ENCODE measurements at regions not wholly inside any gene's neighbourhood (a gene's known extent, or its start where the extent isn't known, plus 50 kb on each side); places are given as distances from the start of the nearest gene placed in this dataset.
A peak's percentile ranks its signal among the peaks of the same experiment; 100 is the strongest.

GRCh38 chr3:76043746-76044145 is 258.4 kb upstream of the ZNF717 start:
- DNase-seq (ENCODE audit: low read depth, low spot score): no peak
- Histone ChIP-seq H3K27me3 (ENCODE audit: control insufficient read depth, insufficient read depth, low read length) (no peaks in the 10 kb centered on the region), H3K4me3 (ENCODE audit: low read depth, low read length) (no peak overlapping the region), H3K27ac (ENCODE audit: low read depth, low read length) (no peak overlapping the region), H3K9me3 (ENCODE audit: control insufficient read depth, insufficient read depth, low read length) (no peaks in the 10 kb centered on the region)
- TF ChIP-seq, protein P1, sequence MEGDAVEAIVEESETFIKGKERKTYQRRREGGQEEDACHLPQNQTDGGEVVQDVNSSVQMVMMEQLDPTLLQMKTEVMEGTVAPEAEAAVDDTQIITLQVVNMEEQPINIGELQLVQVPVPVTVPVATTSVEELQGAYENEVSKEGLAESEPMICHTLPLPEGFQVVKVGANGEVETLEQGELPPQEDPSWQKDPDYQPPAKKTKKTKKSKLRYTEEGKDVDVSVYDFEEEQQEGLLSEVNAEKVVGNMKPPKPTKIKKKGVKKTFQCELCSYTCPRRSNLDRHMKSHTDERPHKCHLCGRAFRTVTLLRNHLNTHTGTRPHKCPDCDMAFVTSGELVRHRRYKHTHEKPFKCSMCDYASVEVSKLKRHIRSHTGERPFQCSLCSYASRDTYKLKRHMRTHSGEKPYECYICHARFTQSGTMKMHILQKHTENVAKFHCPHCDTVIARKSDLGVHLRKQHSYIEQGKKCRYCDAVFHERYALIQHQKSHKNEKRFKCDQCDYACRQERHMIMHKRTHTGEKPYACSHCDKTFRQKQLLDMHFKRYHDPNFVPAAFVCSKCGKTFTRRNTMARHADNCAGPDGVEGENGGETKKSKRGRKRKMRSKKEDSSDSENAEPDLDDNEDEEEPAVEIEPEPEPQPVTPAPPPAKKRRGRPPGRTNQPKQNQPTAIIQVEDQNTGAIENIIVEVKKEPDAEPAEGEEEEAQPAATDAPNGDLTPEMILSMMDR (IDR thresholded peaks at IDR 0.05; ENCODE audit: low read depth, low read length): no peak
- ChIA-PET POLR2A (interaction anchor here (0.5 kb wide), 1 partner anchor 912 kb away, joined by 4 read pairs; no protein-coding TSS in a partner anchor), CTCF (interaction anchor here (0.9 to 3.2 kb wide), 11 partner anchors 9 to 226 kb away, joined by 3 to 36 read pairs (median 6); no protein-coding TSS in a partner anchor)

GRCh38 chr3:76044601-76045600 is 259.6 kb upstream of the ZNF717 start:
- CTCF ChIA-PET: interaction anchor here (0.6 to 3.2 kb wide), 31 partner anchors 9 to 541 kb away, joined by 3 to 36 read pairs (median 4); no protein-coding TSS in a partner anchor
- no peaks in the 10 kb centered on the region for H3K27me3 ChIP-seq (ENCODE audit: control insufficient read depth, insufficient read depth, low read length)
- no peak overlapping the region for H3K27ac ChIP-seq (ENCODE audit: low read depth, low read length)
- POLR2A ChIA-PET: interaction anchor here (0.7 to 1.3 kb wide), 2 partner anchors 18 kb away, joined by 3 read pairs; no protein-coding TSS in a partner anchor
- no peak overlapping the region for H3K4me3 ChIP-seq (ENCODE audit: low read depth, low read length)
- no peak for DNase-seq (ENCODE audit: low read depth, low spot score)
- TF ChIP-seq, protein P1 (IDR thresholded peaks at IDR 0.05; ENCODE audit: low read depth, low read length): peak; percentile 59
- H3K9me3 ChIP-seq (ENCODE audit: control insufficient read depth, insufficient read depth, low read length): no peaks in the 10 kb centered on the region

DNA sequence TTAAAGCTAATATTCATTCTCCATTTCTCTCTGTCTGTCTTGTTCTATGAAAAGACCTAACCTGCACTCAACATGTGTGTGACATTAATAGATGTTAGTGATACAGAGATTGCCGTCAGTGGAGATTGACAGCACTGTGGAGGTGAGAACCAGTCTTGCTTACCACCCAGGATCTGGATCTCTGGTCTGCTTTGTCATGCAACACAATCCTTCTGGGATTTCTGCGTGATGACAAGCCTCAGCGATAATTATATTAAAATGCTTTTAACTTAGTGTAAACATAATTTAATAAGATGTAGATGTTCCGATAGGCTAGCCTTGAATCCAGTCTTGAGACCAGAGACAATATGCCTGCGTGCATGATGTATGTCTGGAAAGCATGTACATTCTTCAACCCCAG is 262.0 kb upstream of the ZNF717 start:
- H3K4me3 ChIP-seq (ENCODE audit: low read depth, low read length): no peak overlapping the region
- no peaks in the 10 kb centered on the region for H3K9me3 ChIP-seq (ENCODE audit: control insufficient read depth, insufficient read depth, low read length)
- ChIA-PET CTCF (no interaction called here), POLR2A (no interaction called here)
- H3K27me3 ChIP-seq (ENCODE audit: control insufficient read depth, insufficient read depth, low read length): no peaks in the 10 kb centered on the region
- H3K27ac ChIP-seq (ENCODE audit: low read depth, low read length): no peak overlapping the region
- no peak for DNase-seq (ENCODE audit: low read depth, low spot score)
- TF ChIP-seq, protein P1 (IDR thresholded peaks at IDR 0.05; ENCODE audit: low read depth, low read length): no peak

GRCh38 chr3:76049776-76050175 is 264.4 kb upstream of the ZNF717 start:
- no peak overlapping the region for H3K27ac ChIP-seq (ENCODE audit: low read depth, low read length)
- CTCF ChIA-PET: no interaction called here
- H3K4me3 ChIP-seq (ENCODE audit: low read depth, low read length): no peak overlapping the region
- no peaks in the 10 kb centered on the region for H3K27me3 ChIP-seq (ENCODE audit: control insufficient read depth, insufficient read depth, low read length)
- no peaks in the 10 kb centered on the region for H3K9me3 ChIP-seq (ENCODE audit: control insufficient read depth, insufficient read depth, low read length)
- TF ChIP-seq, protein P1 (IDR thresholded peaks at IDR 0.05; ENCODE audit: low read depth, low read length): no peak
- POLR2A ChIA-PET: no interaction called here
- no peak for DNase-seq (ENCODE audit: low read depth, low spot score)

DNA sequence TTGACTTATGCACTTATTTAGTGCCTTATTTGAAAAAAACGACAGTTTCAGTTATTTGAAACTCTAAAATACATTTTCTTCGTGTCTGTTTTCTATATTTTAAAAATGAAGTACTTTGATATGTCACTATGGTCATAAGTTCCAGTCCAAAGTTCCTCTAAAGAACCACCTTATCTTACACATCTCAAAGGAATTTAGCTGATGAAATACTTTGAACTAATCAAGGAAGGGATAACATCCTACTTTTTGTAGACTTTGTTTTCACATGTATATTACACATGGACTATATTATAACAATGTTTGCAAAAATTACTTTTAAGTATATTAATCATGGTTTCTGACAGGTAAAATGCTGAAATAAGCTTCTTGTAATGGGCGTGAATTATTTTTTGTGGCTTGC is 265.8 kb upstream of the ZNF717 start:
- CTCF ChIA-PET: interaction anchor here (0.9 kb wide), 1 partner anchor 13 kb away, joined by 3 read pairs; no protein-coding TSS in a partner anchor
- Histone ChIP-seq H3K4me3 (ENCODE audit: low read depth, low read length) (no peak overlapping the region), H3K27me3 (ENCODE audit: control insufficient read depth, insufficient read depth, low read length) (no peaks in the 10 kb centered on the region), H3K27ac (ENCODE audit: low read depth, low read length) (no peak overlapping the region), H3K9me3 (ENCODE audit: control insufficient read depth, insufficient read depth, low read length) (no peaks in the 10 kb centered on the region)
- DNase-seq (ENCODE audit: low read depth, low spot score): no peak
- POLR2A ChIA-PET: no interaction called here
- TF ChIP-seq, protein P1 (IDR thresholded peaks at IDR 0.05; ENCODE audit: low read depth, low read length): no peak
